HEK293 (cell line): ENCODE measurements at regions not wholly inside any gene's neighbourhood (a gene's known extent, or its start where the extent isn't known, plus 50 kb on each side); places are given as distances from the start of the nearest gene placed in this dataset.

Experiments
- CTCF ChIA-PET: fragments of 350-600 bp; formaldehyde crosslinking; extraction: SDS; loops from one replicate; lab custom pipeline; 2021; ENCODE audit warnings: antibody characterized with exemption; lab: Yijun Ruan, JAX
- POLR2A ChIA-PET: fragments of 300-600 bp; formaldehyde crosslinking; extraction: SDS; loops from one replicate; lab custom pipeline; 2020; ENCODE audit warnings: antibody characterized with exemption, inconsistent platforms; lab: Yijun Ruan, JAX
- H3K27ac ChIP-seq: fragments of 200-500 bp; sonication (Bioruptor generic); 2 replicates; pipeline ENCODE4 v1.5.1; 2014; ENCODE audit warnings: low read depth, low read length, control low read depth, inconsistent platforms; ENCODE audit errors: extremely low read depth
- H3K36me3 ChIP-seq, 2 experiments: fragments of 200-500 bp in 1 of 2; sonication (Bioruptor generic) in 1 of 2; 1 replicate in 1 of 2; 2 replicates in 1 of 2; pipeline ENCODE4 v1.5.1; 2014 to 2017; ENCODE audit warnings: inconsistent platforms in 2 of 2, low read length in 2 of 2; ENCODE audit not compliant: control insufficient read depth in 2 of 2, insufficient read depth in 1 of 2
- H3K4me1 ChIP-seq: fragments of 200-500 bp; sonication (Bioruptor generic); 2 replicates; pipeline ENCODE4 v1.5.1; 2014; ENCODE audit warnings: mild to moderate bottlenecking, low read length, inconsistent platforms; ENCODE audit not compliant: control insufficient read depth, insufficient read depth
- H3K4me3 ChIP-seq: 2 replicates; pipeline ENCODE4 v1.5.1; 2011; ENCODE audit warnings: low read depth, mild to moderate bottlenecking, control low read depth, low read length, moderate library complexity
- H3K9me3 ChIP-seq: fragments of 200-500 bp; sonication (Bioruptor generic); 2 replicates; pipeline ENCODE4 v1.5.1; 2014; ENCODE audit warnings: low read depth, low read length, inconsistent platforms; ENCODE audit not compliant: control insufficient read depth, insufficient read depth
- KLF10 ChIP-seq: fragments of 450-650 bp; IDR thresholded peaks from 2 replicates; pipeline ENCODE4 v1.5.1; 2018; ENCODE audit warnings: missing biosample characterization, mild to moderate bottlenecking, missing genetic modification characterization
- KLF16 ChIP-seq: fragments of 450-650 bp; formaldehyde crosslinking; IDR thresholded peaks from 2 replicates; pipeline ENCODE4 v1.5.1; 2017; ENCODE audit warnings: missing biosample characterization, missing genetic modification characterization
- OSR2 ChIP-seq: fragments of 450-650 bp; formaldehyde crosslinking; IDR thresholded peaks from 2 replicates; pipeline ENCODE4 v1.5.1; 2016; ENCODE audit warnings: missing biosample characterization, missing genetic modification characterization
- PRDM6 ChIP-seq: fragments of 450-650 bp; formaldehyde crosslinking; IDR thresholded peaks from 2 replicates; pipeline ENCODE4 v1.5.1; 2017; ENCODE audit warnings: missing biosample characterization, missing genetic modification characterization
- SP2 ChIP-seq: fragments of 450-650 bp; formaldehyde crosslinking; IDR thresholded peaks from 2 replicates; pipeline ENCODE4 v1.5.1; 2016; ENCODE audit warnings: missing biosample characterization, missing genetic modification characterization
- ZBTB20 ChIP-seq: fragments of 450-650 bp; formaldehyde crosslinking; IDR thresholded peaks from 2 replicates; pipeline ENCODE4 v1.5.1; 2016; ENCODE audit warnings: missing biosample characterization, missing genetic modification characterization
- ZBTB49 ChIP-seq: fragments of 450-650 bp; formaldehyde crosslinking; IDR thresholded peaks from 2 replicates; pipeline ENCODE4 v1.5.1; 2016; ENCODE audit warnings: missing biosample characterization, missing genetic modification characterization, low read depth
- ZFP37 ChIP-seq: fragments of 450-650 bp; formaldehyde crosslinking; IDR thresholded peaks from 2 replicates; pipeline ENCODE4 v1.5.1; 2016; ENCODE audit warnings: missing biosample characterization, missing genetic modification characterization
- ZIC2 ChIP-seq: fragments of 450-650 bp; formaldehyde crosslinking; IDR thresholded peaks from 2 replicates; pipeline ENCODE4 v1.5.1; 2016; ENCODE audit warnings: missing biosample characterization, missing genetic modification characterization
- ZNF114 ChIP-seq: fragments of 450-650 bp; formaldehyde crosslinking; IDR thresholded peaks from 2 replicates; pipeline ENCODE4 v1.5.0; 2017; ENCODE audit warnings: missing biosample characterization, missing genetic modification characterization
- ZNF121 ChIP-seq: fragments of 450-650 bp; formaldehyde crosslinking; IDR thresholded peaks from 2 replicates; pipeline ENCODE4 v1.5.1; 2016; ENCODE audit warnings: missing biosample characterization, missing genetic modification characterization
- ZNF19 ChIP-seq: fragments of 450-650 bp; formaldehyde crosslinking; IDR thresholded peaks from 2 replicates; pipeline ENCODE4; 2016; ENCODE audit warnings: missing biosample characterization, missing genetic modification characterization, low read depth
- ZNF202 ChIP-seq: fragments of 450-650 bp; formaldehyde crosslinking; IDR thresholded peaks from 2 replicates; pipeline ENCODE4 v1.5.1; 2016; ENCODE audit warnings: missing biosample characterization, missing genetic modification characterization, borderline replicate concordance
- ZNF23 ChIP-seq: fragments of 450-650 bp; formaldehyde crosslinking; IDR thresholded peaks from 2 replicates; pipeline ENCODE4 v1.5.1; 2016; ENCODE audit warnings: missing biosample characterization, missing genetic modification characterization, borderline replicate concordance
- ZNF280C ChIP-seq: fragments of 450-650 bp; formaldehyde crosslinking; IDR thresholded peaks from 2 replicates; pipeline ENCODE4 v1.5.1; 2016; ENCODE audit warnings: missing biosample characterization, missing genetic modification characterization
- ZNF37A ChIP-seq: fragments of 450-650 bp; IDR thresholded peaks from 2 replicates; pipeline ENCODE4 v1.5.1; 2018; ENCODE audit warnings: missing biosample characterization, missing genetic modification characterization
- ZNF426 ChIP-seq: fragments of 450-650 bp; formaldehyde crosslinking; IDR thresholded peaks from 2 replicates; pipeline ENCODE4 v1.5.1; 2017; ENCODE audit warnings: missing biosample characterization, missing genetic modification characterization, mild to moderate bottlenecking, inconsistent platforms, moderate library complexity
- ZNF600 ChIP-seq: fragments of 450-650 bp; formaldehyde crosslinking; IDR thresholded peaks from 2 replicates; pipeline ENCODE4 v1.5.1; 2016; ENCODE audit warnings: missing biosample characterization, missing genetic modification characterization
- ZNF623 ChIP-seq: fragments of 450-650 bp; formaldehyde crosslinking; IDR thresholded peaks from 2 replicates; pipeline ENCODE4 v1.5.1; 2016; ENCODE audit warnings: missing biosample characterization, missing genetic modification characterization
- ZNF791 ChIP-seq: fragments of 450-650 bp; formaldehyde crosslinking; IDR thresholded peaks from 2 replicates; pipeline ENCODE4 v1.5.1; 2016; ENCODE audit warnings: missing biosample characterization, missing genetic modification characterization
- ZXDB ChIP-seq: fragments of 450-650 bp; formaldehyde crosslinking; IDR thresholded peaks from 2 replicates; pipeline ENCODE4 v1.5.1; 2016; ENCODE audit warnings: missing biosample characterization, missing genetic modification characterization
- TF ChIP-seq, protein P1 (sequence below): fragments of 450-650 bp; formaldehyde crosslinking; IDR thresholded peaks from 2 replicates; pipeline ENCODE4 v1.5.1; 2016; ENCODE audit warnings: missing biosample characterization, missing genetic modification characterization
- TF ChIP-seq, protein P2 (sequence below): fragments of 450-650 bp; formaldehyde crosslinking; optimal IDR thresholded peaks from 2 replicates; pipeline ENCODE3; 2016; ENCODE audit warnings: missing biosample characterization, mild to moderate bottlenecking, missing genetic modification characterization

GRCh38 chr5:164652276-164652660 is 1146.8 kb downstream of the MAT2B start (continued):
- TF ChIP-seq ZNF280C (no peak), ZNF37A (tag by site-specific recombination) (no peak)
- TF ChIP-seq, protein P1, sequence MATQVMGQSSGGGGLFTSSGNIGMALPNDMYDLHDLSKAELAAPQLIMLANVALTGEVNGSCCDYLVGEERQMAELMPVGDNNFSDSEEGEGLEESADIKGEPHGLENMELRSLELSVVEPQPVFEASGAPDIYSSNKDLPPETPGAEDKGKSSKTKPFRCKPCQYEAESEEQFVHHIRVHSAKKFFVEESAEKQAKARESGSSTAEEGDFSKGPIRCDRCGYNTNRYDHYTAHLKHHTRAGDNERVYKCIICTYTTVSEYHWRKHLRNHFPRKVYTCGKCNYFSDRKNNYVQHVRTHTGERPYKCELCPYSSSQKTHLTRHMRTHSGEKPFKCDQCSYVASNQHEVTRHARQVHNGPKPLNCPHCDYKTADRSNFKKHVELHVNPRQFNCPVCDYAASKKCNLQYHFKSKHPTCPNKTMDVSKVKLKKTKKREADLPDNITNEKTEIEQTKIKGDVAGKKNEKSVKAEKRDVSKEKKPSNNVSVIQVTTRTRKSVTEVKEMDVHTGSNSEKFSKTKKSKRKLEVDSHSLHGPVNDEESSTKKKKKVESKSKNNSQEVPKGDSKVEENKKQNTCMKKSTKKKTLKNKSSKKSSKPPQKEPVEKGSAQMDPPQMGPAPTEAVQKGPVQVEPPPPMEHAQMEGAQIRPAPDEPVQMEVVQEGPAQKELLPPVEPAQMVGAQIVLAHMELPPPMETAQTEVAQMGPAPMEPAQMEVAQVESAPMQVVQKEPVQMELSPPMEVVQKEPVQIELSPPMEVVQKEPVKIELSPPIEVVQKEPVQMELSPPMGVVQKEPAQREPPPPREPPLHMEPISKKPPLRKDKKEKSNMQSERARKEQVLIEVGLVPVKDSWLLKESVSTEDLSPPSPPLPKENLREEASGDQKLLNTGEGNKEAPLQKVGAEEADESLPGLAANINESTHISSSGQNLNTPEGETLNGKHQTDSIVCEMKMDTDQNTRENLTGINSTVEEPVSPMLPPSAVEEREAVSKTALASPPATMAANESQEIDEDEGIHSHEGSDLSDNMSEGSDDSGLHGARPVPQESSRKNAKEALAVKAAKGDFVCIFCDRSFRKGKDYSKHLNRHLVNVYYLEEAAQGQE (tag by site-specific recombination), result no peak
- TF ChIP-seq, all 188 proteins: peak for 0

- ChIA-PET CTCF (no interaction called here), POLR2A (no interaction called here)
- H3K36me3 ChIP-seq, result no peaks in the 10 kb centered on the region
- TF ChIP-seq PRDM6 (no peak), ZNF23 (tag by site-specific recombination) (no peak), ZXDB (tag by site-specific recombination) (no peak), ZBTB20 (tag by site-specific recombination) (no peak), KLF16 (tag by site-specific recombination) (no peak), ZNF426 (tag by site-specific recombination) (no peak), ZNF202 (tag by site-specific recombination) (no peak), ZNF600 (tag by site-specific recombination) (no peak), OSR2 (tag by site-specific recombination) (no peak), ZIC2 (tag by site-specific recombination) (no peak), ZNF114 (no peak), SP2 (tag by site-specific recombination) (no peak), ZNF791 (no peak), ZBTB49 (tag by site-specific recombination) (no peak), ZFP37 (no peak), ZNF623 (tag by site-specific recombination) (no peak), ZNF19 (tag by site-specific recombination) (no peak), KLF10 (tag by site-specific recombination) (no peak), ZNF121 (tag by site-specific recombination) (no peak)
- TF ChIP-seq, protein P2, sequence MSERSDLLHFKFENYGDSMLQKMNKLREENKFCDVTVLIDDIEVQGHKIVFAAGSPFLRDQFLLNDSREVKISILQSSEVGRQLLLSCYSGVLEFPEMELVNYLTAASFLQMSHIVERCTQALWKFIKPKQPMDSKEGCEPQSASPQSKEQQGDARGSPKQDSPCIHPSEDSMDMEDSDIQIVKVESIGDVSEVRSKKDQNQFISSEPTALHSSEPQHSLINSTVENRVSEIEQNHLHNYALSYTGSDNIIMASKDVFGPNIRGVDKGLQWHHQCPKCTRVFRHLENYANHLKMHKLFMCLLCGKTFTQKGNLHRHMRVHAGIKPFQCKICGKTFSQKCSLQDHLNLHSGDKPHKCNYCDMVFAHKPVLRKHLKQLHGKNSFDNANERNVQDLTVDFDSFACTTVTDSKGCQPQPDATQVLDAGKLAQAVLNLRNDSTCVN (tag by site-specific recombination), result no peak
- H3K27ac ChIP-seq, result no peak overlapping the region
- no peak overlapping the region for H3K4me3 ChIP-seq
- no peaks in the 10 kb centered on the region for H3K9me3 ChIP-seq
- no peaks in the 10 kb centered on the region for H3K4me1 ChIP-seq
These were observed 1158.0 kb downstream of the MAT2B start for GRCh38 chr5:164663198-164663989.
